K562 (cell line): ENCODE measurements at regions not wholly inside any gene's neighbourhood (a gene's known extent, or its start where the extent isn't known, plus 50 kb on each side); places are given as distances from the start of the nearest gene placed in this dataset.

ENCODE experiments used
- ATAC-seq: fragments of 200-7000 bp; cut with Tn5 transposase; 3 replicates; pipeline ENCODE4 v1.9.1; 2020; ENCODE audit warnings: moderate library complexity
- BruUV-seq: library from RNA; stranded (reverse); fragments of 400-500 nt; replicated peaks from 2 replicates; lab custom pipeline; 2021; lab: Mats Ljungman, UMichigan
- CTCF ChIA-PET: fragments of 300-600 bp; formaldehyde crosslinking; extraction: SDS; loops from one replicate; lab custom pipeline; 2021; ENCODE audit warnings: low intra/inter-chr PET ratio; lab: Yijun Ruan, JAX
- POLR2A ChIA-PET: fragments of 300-600, 350-650 bp; sonication (Branson Sonifier 250); formaldehyde crosslinking; extraction: SDS; loops from one replicate; lab custom pipeline; 2021; ENCODE audit warnings: antibody characterized with exemption, inconsistent platforms; lab: Yijun Ruan, JAX
- DNase-seq, 4 experiments: peaks; one replicate each; pipeline versions ENCODE4 v3.0.0 to v3.0.0-alpha.2; 2011 to 2018; ENCODE audit warnings: low spot score in 3 of 4, mixed read lengths in 3 of 4; ENCODE audit errors: extremely low read depth in 1 of 4
- FAIRE-seq: peaks from 2 replicates; lab custom pipeline; 2011; peaks lifted over from hg19 to GRCh38; lab: Jason Lieb, UNC
- H2AFZ ChIP-seq: 2 replicates; pipeline ENCODE4 v1.6.0; 2011; ENCODE audit warnings: low read depth, low read length, control low read depth, inconsistent platforms
- H3K27ac ChIP-seq: fragments of 200-600 bp; 3 replicates; pipeline ENCODE4 v1.8.0; 2011; ENCODE audit warnings: low read depth, mild to moderate bottlenecking, control low read depth, inconsistent platforms, low read length, moderate library complexity, mixed read lengths; ENCODE audit errors: extremely low read depth
- H3K27me3 ChIP-seq, 2 experiments: fragments of 300-600 bp in 1 of 2; 2 replicates in 1 of 2; 3 replicates in 1 of 2; pipeline versions ENCODE4 v1.6.0 to v1.8.0; 2011; ENCODE audit warnings: inconsistent platforms in 2 of 2, low read length in 2 of 2, mild to moderate bottlenecking in 1 of 2, mixed read lengths in 1 of 2, moderate library complexity in 1 of 2; ENCODE audit not compliant: control insufficient read depth in 2 of 2, insufficient read depth in 2 of 2
- H3K36me3 ChIP-seq: fragments of 300-600 bp; 3 replicates; pipeline ENCODE4 v1.8.0; 2011; ENCODE audit warnings: mild to moderate bottlenecking, low read length, inconsistent platforms; ENCODE audit not compliant: control insufficient read depth, insufficient read depth
- H3K4me1 ChIP-seq, 2 experiments: fragments of 200-600 bp in 1 of 2; replicated peaks in 1 of 2; 2 replicates in 1 of 2; 3 replicates in 1 of 2; pipeline versions ENCODE4 v1.5.1 to v1.8.0; 2011; ENCODE audit warnings: inconsistent platforms in 2 of 2, low read length in 2 of 2, mild to moderate bottlenecking in 1 of 2, mixed read lengths in 1 of 2, moderate library complexity in 1 of 2; ENCODE audit not compliant: control insufficient read depth in 2 of 2, insufficient read depth in 2 of 2
- H3K4me2 ChIP-seq: 2 replicates; pipeline ENCODE4 v1.6.1; 2011; ENCODE audit warnings: low read length, control low read depth, inconsistent platforms, mixed read lengths; ENCODE audit not compliant: insufficient read depth
- H3K4me3 ChIP-seq: fragments of 200-600 bp; sonication (generic), shearing (Covaris generic); 2 replicates; pipeline ENCODE4 v1.5.1; 2016; ENCODE audit warnings: control low read depth, inconsistent platforms
- H3K79me2 ChIP-seq: fragments of 200-600 bp; 3 replicates; pipeline ENCODE4 v1.8.0; 2011; ENCODE audit warnings: low read length, inconsistent platforms; ENCODE audit not compliant: control insufficient read depth, insufficient read depth
- H3K9ac ChIP-seq, 2 experiments: 2 replicates each; pipeline versions ENCODE4 v1.6.0 to v1.6.1; 2011; ENCODE audit warnings: low read depth in 2 of 2, low read length in 2 of 2, control low read depth in 1 of 2, inconsistent platforms in 1 of 2, mild to moderate bottlenecking in 1 of 2, mixed read lengths in 1 of 2; ENCODE audit not compliant: insufficient read depth in 1 of 2
- H3K9me1 ChIP-seq: one replicate; pipeline ENCODE4 v1.6.0; 2011; ENCODE audit warnings: inconsistent platforms, mild to moderate bottlenecking, low read length, moderate library complexity; ENCODE audit not compliant: control insufficient read depth, insufficient read depth
- H3K9me3 ChIP-seq: replicated peaks from 2 replicates; pipeline ENCODE4 v1.5.1; 2011; ENCODE audit warnings: low read depth, low read length, inconsistent platforms; ENCODE audit not compliant: control insufficient read depth, insufficient read depth
- H4K20me1 ChIP-seq: replicated peaks from 2 replicates; pipeline ENCODE4 v1.6.1; 2011; ENCODE audit warnings: low read length, inconsistent platforms, mixed read lengths; ENCODE audit not compliant: control insufficient read depth, insufficient read depth
- BRD4 ChIP-seq: fragments of 200-600 bp; sonication (generic); IDR thresholded peaks from 2 replicates; pipeline ENCODE4 v1.6.1; 2017; ENCODE audit warnings: inconsistent platforms
- C11orf30 ChIP-seq: fragments of 450-650 bp; IDR thresholded peaks from 2 replicates; pipeline ENCODE4 v1.6.1; 2016; ENCODE audit warnings: low read depth, mild to moderate bottlenecking
- CHD4 ChIP-seq: fragments of 200-600 bp; sonication (generic); IDR thresholded peaks from 3 replicates; pipeline ENCODE4 v1.6.1; 2012; ENCODE audit warnings: low read depth, mild to moderate bottlenecking, mixed read lengths, low read length, inconsistent platforms; ENCODE audit not compliant: insufficient read depth, insufficient replicate concordance, poor library complexity, severe bottlenecking
- CREM ChIP-seq: IDR thresholded peaks from 2 replicates; pipeline ENCODE4 v1.6.1; 2014; ENCODE audit warnings: antibody characterized with exemption, low read depth
- JUND ChIP-seq, 2 experiments: IDR thresholded peaks; 2 replicates in 1 of 2; 3 replicates in 1 of 2; pipeline ENCODE4 v1.6.1; 2011; ENCODE audit warnings: borderline replicate concordance in 2 of 2, low read depth in 2 of 2, low read length in 2 of 2, improper control_type of control experiment in 1 of 2, missing biosample characterization in 1 of 2, missing genetic modification characterization in 1 of 2, missing genetic modification reagents in 1 of 2
- MTA1 ChIP-seq: fragments of 450-650 bp; IDR thresholded peaks from 2 replicates; pipeline ENCODE4 v1.6.1; 2017; ENCODE audit warnings: borderline replicate concordance
- RBM39 ChIP-seq: fragments of 200-400 bp; formaldehyde crosslinking; optimal IDR thresholded peaks from 2 replicates; pipeline ENCODE3; 2018; ENCODE audit warnings: low read depth, low read length
- TRIM28 ChIP-seq: fragments of 450-650 bp; IDR thresholded peaks from 2 replicates; pipeline ENCODE4 v1.6.1; 2017
- ZNF584 ChIP-seq: fragments of 200-800 bp; sonication (Bioruptor generic); IDR thresholded peaks from 2 replicates; pipeline ENCODE4 v1.6.1; 2016; ENCODE audit warnings: low read depth, mild to moderate bottlenecking, missing genetic modification characterization, missing compliant biosample characterization
- WGBS: fragments of 100-300 bp; shearing (Covaris generic); methylation state at CpG from one replicate; pipeline ENCODE4 v1.1.6; 2016; ENCODE audit warnings: low coverage, mixed read lengths; ENCODE audit not compliant: insufficient coverage; ENCODE audit errors: missing lambda C conversion rate; 5-methylcytosine and 5-hydroxymethylcytosine counted together
- in situ Hi-C: fragments of 300-500 bp; cut with MboI; formaldehyde crosslinking; loops from 4 replicates; pipeline ENCODE4 v1.15.0; 2018; ENCODE audit warnings: inconsistent platforms, mixed read lengths
- intact Hi-C: fragments of 100-400 bp; cut with micrococcal nuclease; formaldehyde crosslinking; loops from 2 replicates; pipeline ENCODE4 v1.14.2; 2022
- TF ChIP-seq, protein P1 (sequence below): fragments of 450-650 bp; IDR thresholded peaks from 2 replicates; pipeline ENCODE4 v1.6.1; 2018; ENCODE audit warnings: mild to moderate bottlenecking, low read depth; ENCODE audit not compliant: partially characterized antibody
- TF ChIP-seq, protein P2 (sequence below): fragments of 250-450 bp; sonication (Bioruptor Pico); IDR thresholded peaks from 2 replicates; pipeline ENCODE4 v1.4.0; 2020; ENCODE audit warnings: mild to moderate bottlenecking, moderate library complexity

GRCh38 chr14:47822326-47822725, 146.9 kb upstream of the MDGA2 start (continued):
- TF ChIP-seq, protein P1, sequence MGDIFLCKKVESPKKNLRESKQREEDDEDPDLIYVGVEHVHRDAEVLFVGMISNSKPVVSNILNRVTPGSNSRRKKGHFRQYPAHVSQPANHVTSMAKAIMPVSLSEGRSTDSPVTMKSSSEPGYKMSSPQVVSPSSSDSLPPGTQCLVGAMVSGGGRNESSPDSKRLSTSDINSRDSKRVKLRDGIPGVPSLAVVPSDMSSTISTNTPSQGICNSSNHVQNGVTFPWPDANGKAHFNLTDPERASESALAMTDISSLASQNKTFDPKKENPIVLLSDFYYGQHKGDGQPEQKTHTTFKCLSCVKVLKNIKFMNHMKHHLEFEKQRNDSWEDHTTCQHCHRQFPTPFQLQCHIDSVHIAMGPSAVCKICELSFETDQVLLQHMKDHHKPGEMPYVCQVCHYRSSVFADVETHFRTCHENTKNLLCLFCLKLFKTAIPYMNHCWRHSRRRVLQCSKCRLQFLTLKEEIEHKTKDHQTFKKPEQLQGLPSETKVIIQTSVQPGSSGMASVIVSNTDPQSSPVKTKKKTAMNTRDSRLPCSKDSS, result no peak
- TF ChIP-seq C11orf30 (no peak), CHD4 (no peak), JUND (IDR thresholded peaks at IDR 0.05; ENCODE audit: borderline replicate concordance, low read depth, low read length) (no peak), JUND (tag; IDR thresholded peaks at IDR 0.05; ENCODE audit: borderline replicate concordance, low read depth, low read length) (no peak), CREM (no peak), TRIM28 (no peak), MTA1 (no peak)

GRCh38 chr14:47821135-47821534, 145.7 kb upstream of the MDGA2 start:
- Histone ChIP-seq H3K36me3 (no peaks in the 10 kb centered on the region), H4K20me1 (no peaks in the 10 kb centered on the region), H3K9me1 (no peaks in the 10 kb centered on the region), H3K79me2 (no peaks in the 10 kb centered on the region), H3K4me3 (no peak overlapping the region), H3K4me1 (no peaks in the 10 kb centered on the region), H3K27ac (no peak overlapping the region), H2AFZ (no peak overlapping the region), H3K4me2 (no peak overlapping the region), H3K9me3 (no peaks in the 10 kb centered on the region), H3K9ac (no peak overlapping the region), H3K27me3 (no peaks in the 10 kb centered on the region)
- CTCF ChIA-PET, result no interaction called here
- DNase-seq (no peak), ATAC-seq (no peak), FAIRE-seq (no peak)
- POLR2A ChIA-PET, result no interaction called here
- WGBS, result 0% methylated on average over 1 of the region's 1 CpG
- no TSS peak for BruUV-seq
- intact Hi-C loops, result no loop called here
- in situ Hi-C loops, result no loop called here
- TF ChIP-seq, protein P2, sequence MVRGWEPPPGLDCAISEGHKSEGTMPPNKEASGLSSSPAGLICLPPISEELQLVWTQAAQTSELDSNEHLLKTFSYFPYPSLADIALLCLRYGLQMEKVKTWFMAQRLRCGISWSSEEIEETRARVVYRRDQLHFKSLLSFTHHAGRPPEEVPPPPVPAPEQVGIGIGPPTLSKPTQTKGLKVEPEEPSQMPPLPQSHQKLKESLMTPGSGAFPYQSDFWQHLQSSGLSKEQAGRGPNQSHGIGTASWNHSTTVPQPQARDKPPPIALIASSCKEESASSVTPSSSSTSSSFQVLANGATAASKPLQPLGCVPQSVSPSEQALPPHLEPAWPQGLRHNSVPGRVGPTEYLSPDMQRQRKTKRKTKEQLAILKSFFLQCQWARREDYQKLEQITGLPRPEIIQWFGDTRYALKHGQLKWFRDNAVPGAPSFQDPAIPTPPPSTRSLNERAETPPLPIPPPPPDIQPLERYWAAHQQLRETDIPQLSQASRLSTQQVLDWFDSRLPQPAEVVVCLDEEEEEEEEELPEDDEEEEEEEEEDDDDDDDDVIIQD (CRISPR knock-in tag), result no peak
- TF ChIP-seq ZNF584 (CRISPR knock-in tag) (no peak), BRD4 (no peak), RBM39 (no peak)
